Activated CD8-positive, alpha-beta T cell treated with anti-CD3 and anti-CD28 coated beads for 36 hours (primary cell): ENCODE measurements at regions not wholly inside any gene's neighbourhood (a gene's known extent, or its start where the extent isn't known, plus 50 kb on each side); places are given as distances from the start of the nearest gene placed in this dataset.
"Not testable (repeated sequence)": the region's sequence is repeated elsewhere in the genome, so short reads cannot be mapped to it uniquely, and the experiment has no call there.

Source experiments
- ATAC-seq: fragments of 200-7000 bp; cut with Tn5 transposase; one replicate; pipeline ENCODE4 v1.10.0; 2021; ENCODE audit warnings: mild to moderate bottlenecking, moderate library complexity
- CTCF ChIA-PET: fragments of 350-600 bp; sonication (Branson Sonifier 250); formaldehyde crosslinking; loops from one replicate; lab custom pipeline; 2021; ENCODE audit warnings: antibody characterized with exemption; lab: Charles Lee
- POLR2A ChIA-PET: fragments of 350-600 bp; sonication (Branson Sonifier 250); formaldehyde crosslinking; loops from one replicate; lab custom pipeline; 2021; ENCODE audit warnings: antibody characterized with exemption; lab: Charles Lee
- DNase-seq: peaks from one replicate; pipeline ENCODE4 v3.0.0-alpha.2; 2020
- H3K27ac Mint-ChIP-seq: one replicate; pipeline ENCODE4 v1.8.0; 2021; ENCODE audit warnings: mild to moderate bottlenecking, mixed read lengths
- H3K27me3 Mint-ChIP-seq: one replicate; pipeline ENCODE4 v1.8.0; 2021; ENCODE audit warnings: mixed read lengths
- H3K36me3 Mint-ChIP-seq: one replicate; pipeline ENCODE4 v1.8.0; 2021; ENCODE audit warnings: low read depth, mixed read lengths
- H3K4me1 Mint-ChIP-seq: one replicate; pipeline ENCODE4 v1.8.0; 2021; ENCODE audit warnings: low read depth, mixed read lengths
- H3K4me3 Mint-ChIP-seq: one replicate; pipeline ENCODE4 v1.8.0; 2021; ENCODE audit warnings: mild to moderate bottlenecking, moderate library complexity, mixed read lengths
- H3K9me3 Mint-ChIP-seq: one replicate; pipeline ENCODE4 v1.8.0; 2021; ENCODE audit warnings: mixed read lengths
- CTCF ChIP-seq: fragments of 200-600 bp; IDR thresholded peaks from one replicate; pipeline ENCODE4 v1.8.0; 2022; ENCODE audit warnings: antibody characterized with exemption, mild to moderate bottlenecking
- intact Hi-C: fragments of 100-400 bp; cut with micrococcal nuclease; formaldehyde crosslinking; loops from one replicate; pipeline ENCODE4 v1.10.0; 2022

- CTCF ChIA-PET, POLR2A ChIA-PET, H3K4me3 Mint-ChIP-seq, ATAC-seq, intact Hi-C loops, DNase-seq, H3K27ac Mint-ChIP-seq, H3K4me1 Mint-ChIP-seq, H3K36me3 Mint-ChIP-seq, H3K27me3 Mint-ChIP-seq, H3K9me3 Mint-ChIP-seq: not testable (repeated sequence)
These were observed 96.2 kb upstream of the VKORC1L1 start for GRCh38 chr7:65776677-65777076.

DNA sequence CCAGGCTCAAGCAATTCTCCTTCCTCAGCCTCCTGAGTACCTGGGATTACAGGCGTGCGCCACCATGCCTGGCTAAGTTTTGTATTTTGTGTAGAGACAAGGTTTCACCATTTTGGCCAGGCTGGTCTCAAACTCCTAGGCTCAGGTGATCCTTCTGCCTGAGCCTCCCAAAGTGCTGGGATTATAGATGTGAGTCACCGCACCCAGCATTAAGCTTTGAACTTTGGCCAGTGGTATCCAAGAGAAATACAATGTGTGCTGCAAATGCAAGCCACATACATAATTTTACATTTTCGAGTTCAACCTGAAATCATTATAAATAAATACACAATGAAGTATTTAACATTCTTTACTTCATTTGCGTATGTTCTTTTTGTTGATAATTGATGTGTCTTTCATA is 82.9 kb upstream of the VKORC1L1 start:
- H3K9me3 Mint-ChIP-seq, H3K4me1 Mint-ChIP-seq, H3K27me3 Mint-ChIP-seq, ATAC-seq, DNase-seq, POLR2A ChIA-PET, H3K27ac Mint-ChIP-seq, H3K4me3 Mint-ChIP-seq, H3K36me3 Mint-ChIP-seq, CTCF ChIA-PET: not testable (repeated sequence)
- intact Hi-C loops = loop anchor here (10.0 kb wide), 1 partner anchor 685 kb away; no protein-coding TSS in a partner anchor

DNA sequence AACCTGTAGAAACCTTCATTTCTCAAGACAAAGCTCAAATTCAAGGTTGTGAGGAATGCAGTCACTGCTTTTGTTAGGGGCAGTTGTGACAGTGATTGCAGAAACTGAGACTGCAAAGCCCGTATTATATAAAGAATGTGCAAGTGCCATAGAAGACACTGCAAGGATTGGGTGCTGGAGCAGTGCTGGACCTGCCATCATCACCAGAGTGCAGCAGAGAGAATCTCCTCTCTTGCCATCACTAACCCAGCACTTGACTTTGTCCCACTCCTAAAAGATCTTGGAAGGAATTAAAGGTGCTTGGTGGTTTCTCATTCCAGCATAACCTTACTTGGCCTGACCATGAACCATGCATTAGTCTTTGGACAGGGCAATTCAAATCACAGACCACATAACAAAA is 81.1 kb upstream of the VKORC1L1 start:
- intact Hi-C loops = loop anchor here (10.0 kb wide), 1 partner anchor 687 kb away; no protein-coding TSS in a partner anchor
- H3K27me3 Mint-ChIP-seq, H3K9me3 Mint-ChIP-seq, H3K4me1 Mint-ChIP-seq, H3K4me3 Mint-ChIP-seq, ATAC-seq, POLR2A ChIA-PET, DNase-seq, CTCF ChIA-PET, H3K27ac Mint-ChIP-seq, H3K36me3 Mint-ChIP-seq: not testable (repeated sequence)

DNA sequence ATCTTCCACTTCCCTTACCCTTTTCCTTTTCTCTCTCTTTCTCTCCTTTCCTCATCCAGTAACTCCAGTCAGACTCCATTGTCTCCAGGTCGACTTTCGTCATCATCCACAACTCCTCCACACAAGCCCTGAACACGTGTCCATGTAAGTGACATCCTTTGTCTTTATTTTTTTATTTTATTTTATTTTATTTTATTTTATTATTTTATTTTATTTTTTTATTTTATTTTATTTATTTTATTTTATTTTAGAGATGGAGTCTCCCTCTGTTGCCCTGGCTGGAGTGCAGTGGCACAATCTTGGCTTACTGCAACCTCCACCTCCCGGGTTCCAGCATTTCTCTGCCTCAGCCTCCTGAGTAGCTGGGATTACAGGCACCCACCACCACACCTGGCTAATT is 80.1 kb upstream of the VKORC1L1 start:
- CTCF ChIA-PET, H3K4me1 Mint-ChIP-seq, H3K4me3 Mint-ChIP-seq, ATAC-seq, H3K36me3 Mint-ChIP-seq, H3K9me3 Mint-ChIP-seq, H3K27me3 Mint-ChIP-seq, H3K27ac Mint-ChIP-seq, POLR2A ChIA-PET, DNase-seq: not testable (repeated sequence)
- intact Hi-C loops = loop anchor here (10.0 kb wide), 1 partner anchor 688 kb away; no protein-coding TSS in a partner anchor

GRCh38 chr7:65794671-65795391 is 78.0 kb upstream of the VKORC1L1 start:
- ATAC-seq, H3K4me1 Mint-ChIP-seq, POLR2A ChIA-PET, DNase-seq, H3K27ac Mint-ChIP-seq, H3K9me3 Mint-ChIP-seq, H3K27me3 Mint-ChIP-seq, H3K4me3 Mint-ChIP-seq, H3K36me3 Mint-ChIP-seq: not testable (repeated sequence)
- intact Hi-C loops = loop anchor here (10.0 kb wide), 1 partner anchor 690 kb away; no protein-coding TSS in a partner anchor
- CTCF ChIA-PET = interaction anchor here (1.0 kb wide), 1 partner anchor 53 kb away, joined by 3 read pairs; no protein-coding TSS in a partner anchor

GRCh38 chr7:65795392-65795716 is 77.5 kb upstream of the VKORC1L1 start:
- H3K4me3 Mint-ChIP-seq, POLR2A ChIA-PET, H3K27me3 Mint-ChIP-seq, H3K9me3 Mint-ChIP-seq, H3K4me1 Mint-ChIP-seq, H3K27ac Mint-ChIP-seq, ATAC-seq, H3K36me3 Mint-ChIP-seq, CTCF ChIA-PET, DNase-seq: not testable (repeated sequence)
- intact Hi-C loops = loop anchor here (10.0 kb wide), 1 partner anchor 691 kb away; no protein-coding TSS in a partner anchor

DNA sequence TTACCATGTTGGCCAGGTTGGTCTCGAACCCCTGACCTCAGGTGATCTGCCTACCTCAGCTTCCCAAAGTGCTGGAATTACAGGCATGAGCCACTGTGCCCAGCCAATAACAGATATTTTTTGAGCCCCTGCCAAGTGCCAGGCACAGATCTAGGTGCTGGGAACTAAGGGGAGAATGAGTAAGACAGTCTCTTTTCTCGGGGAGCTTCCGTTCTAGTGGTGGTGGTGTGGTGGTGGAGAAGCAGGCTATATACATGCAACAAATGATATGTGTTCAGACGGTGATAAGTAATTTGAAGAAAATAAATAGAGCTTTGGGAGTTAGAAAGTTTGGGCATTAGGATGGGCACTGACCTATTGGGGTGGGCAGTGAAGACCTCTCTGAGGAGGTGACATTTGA is 76.7 kb upstream of the VKORC1L1 start:
- intact Hi-C loops = loop anchor here (10.0 kb wide), 1 partner anchor 691 kb away; no protein-coding TSS in a partner anchor
- H3K9me3 Mint-ChIP-seq = no peaks in the 10 kb centered on the region
- TF ChIP-seq CTCF = no peak
- peaks cover 8% of the 10 kb centered on the region for H3K4me1 Mint-ChIP-seq
- DNase-seq (no peak), ATAC-seq (no peak)
- no peak overlapping the region for H3K4me3 Mint-ChIP-seq
- no peaks in the 10 kb centered on the region for H3K36me3 Mint-ChIP-seq
- ChIA-PET CTCF (no interaction called here), POLR2A (no interaction called here)
- H3K27ac Mint-ChIP-seq = no peak overlapping the region
- no peaks in the 10 kb centered on the region for H3K27me3 Mint-ChIP-seq

DNA sequence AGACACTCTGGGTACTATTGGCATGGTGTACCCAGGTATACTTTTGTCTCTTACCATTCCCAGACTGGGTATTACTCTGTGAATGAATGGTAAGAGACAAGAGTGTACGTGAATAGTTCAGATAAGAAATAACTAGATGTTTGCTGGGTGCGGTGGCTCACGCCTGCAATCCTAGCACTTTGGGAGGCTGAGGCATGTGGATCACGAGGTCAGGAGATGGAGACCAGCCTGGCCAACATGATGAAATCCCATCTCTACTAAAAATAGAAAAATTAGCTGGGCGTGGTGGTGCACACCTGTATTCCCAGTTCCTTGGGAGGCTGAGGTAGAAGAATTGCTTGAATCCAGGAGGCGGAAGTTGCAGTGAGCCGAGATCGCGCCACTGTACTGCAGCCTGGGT is 75.8 kb upstream of the VKORC1L1 start:
- H3K27me3 Mint-ChIP-seq, H3K27ac Mint-ChIP-seq, H3K9me3 Mint-ChIP-seq, H3K4me3 Mint-ChIP-seq, H3K36me3 Mint-ChIP-seq, ATAC-seq, H3K4me1 Mint-ChIP-seq, CTCF ChIA-PET, DNase-seq: not testable (repeated sequence)
- intact Hi-C loops = loop anchor here (10.0 kb wide), 1 partner anchor 692 kb away; no protein-coding TSS in a partner anchor
- POLR2A ChIA-PET = interaction anchor here (1.0 kb wide), 1 partner anchor 24 kb away, joined by 3 read pairs; no protein-coding TSS in a partner anchor

DNA sequence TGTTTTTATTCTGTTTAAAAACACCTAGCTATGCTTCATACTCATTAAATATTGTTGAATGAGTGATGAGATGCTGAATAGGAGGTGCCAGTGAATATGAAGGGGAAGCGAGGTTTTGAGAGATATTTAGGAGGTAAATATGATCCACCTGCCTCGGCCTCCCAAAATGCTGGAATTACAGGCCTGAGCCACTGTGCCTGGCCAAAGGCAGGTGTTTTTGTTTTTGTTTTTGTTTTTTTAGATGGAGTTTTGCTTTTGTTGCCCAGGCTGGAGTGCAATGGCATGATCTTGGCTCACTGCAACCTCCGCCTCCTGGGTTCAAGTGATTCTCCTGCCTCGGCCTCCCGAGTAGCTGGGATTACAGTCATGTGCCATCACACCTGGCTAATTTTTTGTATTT is 75.3 kb upstream of the VKORC1L1 start:
- H3K9me3 Mint-ChIP-seq, H3K4me1 Mint-ChIP-seq, H3K36me3 Mint-ChIP-seq, ATAC-seq, H3K27me3 Mint-ChIP-seq, CTCF ChIA-PET, DNase-seq, H3K27ac Mint-ChIP-seq, H3K4me3 Mint-ChIP-seq: not testable (repeated sequence)
- POLR2A ChIA-PET = interaction anchor here (1.0 kb wide), 1 partner anchor 23 kb away, joined by 3 read pairs; no protein-coding TSS in a partner anchor
- intact Hi-C loops = loop anchor here (10.0 kb wide), 1 partner anchor 693 kb away; no protein-coding TSS in a partner anchor
